Vagina (tissue), 2 donors: ENCODE measurements at regions not wholly inside any gene's neighbourhood (a gene's known extent, or its start where the extent isn't known, plus 50 kb on each side); places are given as distances from the start of the nearest gene placed in this dataset.
"Not testable (repeated sequence)": the region's sequence is repeated elsewhere in the genome, so short reads cannot be mapped to it uniquely, and the experiment has no call there.

Source experiments
- POLR2AphosphoS5 ChIP-seq, 2 donors: sonication (generic); formaldehyde crosslinking; IDR thresholded peaks; one replicate each; pipeline ENCODE4 v1.9.0; 2017; ENCODE audit warnings: antibody characterized with exemption in 2 of 2, mild to moderate bottlenecking in 2 of 2, low read depth in 1 of 2; ENCODE audit not compliant: insufficient read depth in 1 of 2
- TF ChIP-seq, protein P1 (sequence below), 3 experiments: fragments of 450-650 bp in 2 of 3; fragments of 200-600 bp in 1 of 3; sonication (generic) in 1 of 3; IDR thresholded peaks; one replicate each; pipeline ENCODE4 v1.5.1; 2017 to 2019; ENCODE audit warnings: antibody characterized with exemption in 3 of 3, mild to moderate bottlenecking in 2 of 3, moderate library complexity in 2 of 3

DNA sequence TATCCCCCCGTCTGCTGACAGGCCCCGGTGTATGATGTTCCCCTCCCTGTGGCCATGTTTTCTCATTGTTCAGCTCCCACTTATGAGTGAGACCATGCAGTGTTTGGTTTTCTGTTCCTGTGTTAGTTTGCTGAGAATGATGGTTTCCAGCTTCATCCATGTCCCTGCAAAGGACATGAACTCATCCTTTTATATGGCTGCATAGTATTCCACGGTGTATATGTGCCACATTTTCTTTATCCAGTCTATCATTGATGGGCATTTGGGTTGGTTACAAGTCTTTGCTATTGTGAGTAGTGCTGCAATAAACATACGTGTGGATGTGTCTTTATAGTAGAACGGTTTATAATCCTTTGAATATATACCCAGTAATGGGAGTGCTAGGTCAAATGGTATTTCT lies 244.7 kb downstream of the NEBL start:
- TF ChIP-seq, protein P1, sequence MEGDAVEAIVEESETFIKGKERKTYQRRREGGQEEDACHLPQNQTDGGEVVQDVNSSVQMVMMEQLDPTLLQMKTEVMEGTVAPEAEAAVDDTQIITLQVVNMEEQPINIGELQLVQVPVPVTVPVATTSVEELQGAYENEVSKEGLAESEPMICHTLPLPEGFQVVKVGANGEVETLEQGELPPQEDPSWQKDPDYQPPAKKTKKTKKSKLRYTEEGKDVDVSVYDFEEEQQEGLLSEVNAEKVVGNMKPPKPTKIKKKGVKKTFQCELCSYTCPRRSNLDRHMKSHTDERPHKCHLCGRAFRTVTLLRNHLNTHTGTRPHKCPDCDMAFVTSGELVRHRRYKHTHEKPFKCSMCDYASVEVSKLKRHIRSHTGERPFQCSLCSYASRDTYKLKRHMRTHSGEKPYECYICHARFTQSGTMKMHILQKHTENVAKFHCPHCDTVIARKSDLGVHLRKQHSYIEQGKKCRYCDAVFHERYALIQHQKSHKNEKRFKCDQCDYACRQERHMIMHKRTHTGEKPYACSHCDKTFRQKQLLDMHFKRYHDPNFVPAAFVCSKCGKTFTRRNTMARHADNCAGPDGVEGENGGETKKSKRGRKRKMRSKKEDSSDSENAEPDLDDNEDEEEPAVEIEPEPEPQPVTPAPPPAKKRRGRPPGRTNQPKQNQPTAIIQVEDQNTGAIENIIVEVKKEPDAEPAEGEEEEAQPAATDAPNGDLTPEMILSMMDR (IDR thresholded peaks at IDR 0.05) = not testable (repeated sequence)
- not testable (repeated sequence) for TF ChIP-seq POLR2AphosphoS5 (IDR thresholded peaks at IDR 0.05; ENCODE audit: insufficient read depth in 1 of 2, low read depth in 1 of 2)
